GM19324 (cell line): ENCODE measurements at regions not wholly inside any gene's neighbourhood (a gene's known extent, or its start where the extent isn't known, plus 50 kb on each side); places are given as distances from the start of the nearest gene placed in this dataset.
"Not testable (repeated sequence)": the region's sequence is repeated elsewhere in the genome, so short reads cannot be mapped to it uniquely, and the experiment has no call there.

Source experiments
- ATAC-seq: cut with Tn5 transposase; IDR thresholded peaks from one replicate; pipeline ENCODE4 v1.9.1; 2021; ENCODE audit warnings: mild to moderate bottlenecking, moderate library complexity; ENCODE audit not compliant: unreplicated experiment, low FRiP score

DNA sequence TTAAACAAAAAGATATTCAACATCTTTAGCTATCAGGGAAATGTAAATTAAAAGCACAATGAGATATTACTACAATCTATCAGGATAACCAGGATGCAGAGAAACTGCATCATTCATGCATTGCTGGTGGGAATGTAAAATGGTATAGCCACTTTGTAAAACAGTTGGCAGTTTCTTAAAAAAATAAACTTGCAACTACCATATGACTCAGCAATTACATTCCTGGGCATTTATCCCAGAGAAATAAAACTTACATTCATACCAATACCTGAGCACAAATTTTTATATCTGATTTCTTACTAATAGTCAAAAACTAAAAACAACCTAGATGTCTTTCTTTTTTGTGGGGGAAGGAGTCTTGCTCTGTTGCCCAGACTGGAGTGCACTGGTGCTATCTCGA lies 190.3 kb upstream of the TAB2 start:
- no peak for ATAC-seq

- ATAC-seq, result no peak
Observed at GRCh38 chr6:149128489-149129145, 188.9 kb upstream of the TAB2 start.

DNA sequence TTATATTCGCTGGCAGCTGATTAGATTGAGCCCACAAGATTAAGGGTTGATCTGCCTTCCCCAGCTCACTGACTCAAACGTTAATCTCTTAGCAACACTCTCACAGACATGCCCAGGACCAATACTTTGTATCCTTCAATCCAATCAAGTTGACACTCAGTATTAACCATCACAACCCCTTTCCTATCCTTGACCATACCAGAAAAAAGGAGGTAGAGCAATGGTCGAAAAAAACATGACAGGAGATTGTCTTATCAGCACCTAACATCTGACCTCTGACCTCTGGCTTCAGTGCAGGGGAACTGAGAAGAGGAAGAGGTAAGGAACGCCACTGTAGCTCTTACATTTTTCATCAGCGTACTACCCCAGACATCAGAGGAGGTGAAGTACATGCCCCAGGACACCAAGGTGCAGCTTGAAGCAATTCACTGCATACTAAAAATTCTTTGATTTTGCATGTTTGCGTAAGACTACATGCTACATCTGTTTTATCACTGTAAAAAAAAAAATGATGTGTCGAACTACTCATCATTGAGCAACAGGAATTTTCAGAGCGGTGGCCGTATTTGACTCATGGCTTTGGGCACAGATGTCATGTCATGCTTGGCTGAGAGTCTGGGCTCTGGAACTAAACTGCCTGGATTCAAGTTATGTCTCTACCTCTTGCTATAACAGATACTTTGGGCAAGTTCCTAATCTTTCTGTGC lies 188.0 kb upstream of the TAB2 start:
- no peak for ATAC-seq

DNA sequence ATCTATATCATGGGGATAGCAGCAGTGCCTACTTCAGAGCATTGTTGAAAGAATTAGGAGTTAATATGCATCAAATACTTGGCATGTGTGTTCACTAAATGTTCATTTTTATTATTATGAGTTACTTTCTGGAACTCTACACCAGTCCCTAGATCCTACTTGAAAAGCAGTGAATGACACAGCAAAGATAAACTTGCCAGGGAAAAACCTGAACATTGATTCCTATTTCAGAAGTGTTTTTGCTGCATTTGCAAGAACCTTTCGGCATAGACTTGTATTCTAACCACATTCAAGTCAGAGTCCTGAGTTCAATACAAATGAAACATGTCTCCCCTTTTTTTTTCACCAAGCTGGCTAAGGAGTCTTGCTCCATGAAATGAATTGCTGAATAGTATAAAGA lies 187.4 kb upstream of the TAB2 start:
- no peak for ATAC-seq

GRCh38 chr6:149130508-149130907 lies 187.0 kb upstream of the TAB2 start:
- no peak for ATAC-seq

GRCh38 chr6:149131891-149132290 lies 185.6 kb upstream of the TAB2 start:
- no peak for ATAC-seq

DNA sequence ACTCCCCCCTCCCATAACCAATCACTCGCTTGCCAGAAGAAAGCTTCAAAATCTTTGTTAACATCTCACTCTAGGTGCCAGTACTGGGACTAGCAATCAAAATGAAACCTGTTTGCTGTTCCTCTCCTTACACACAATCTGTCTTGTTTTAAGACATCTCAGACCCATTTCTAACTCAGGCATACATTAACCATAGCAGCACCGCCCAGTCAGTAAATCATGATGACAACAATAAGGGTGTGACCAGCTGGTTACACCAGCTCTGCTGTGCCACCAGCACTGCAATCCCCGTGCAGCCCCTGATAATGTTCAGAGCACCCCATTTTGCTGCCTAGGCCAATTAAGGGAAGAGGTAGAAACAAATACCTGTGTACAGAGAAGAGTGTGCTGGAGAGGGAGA lies 185.2 kb upstream of the TAB2 start:
- no peak for ATAC-seq

DNA sequence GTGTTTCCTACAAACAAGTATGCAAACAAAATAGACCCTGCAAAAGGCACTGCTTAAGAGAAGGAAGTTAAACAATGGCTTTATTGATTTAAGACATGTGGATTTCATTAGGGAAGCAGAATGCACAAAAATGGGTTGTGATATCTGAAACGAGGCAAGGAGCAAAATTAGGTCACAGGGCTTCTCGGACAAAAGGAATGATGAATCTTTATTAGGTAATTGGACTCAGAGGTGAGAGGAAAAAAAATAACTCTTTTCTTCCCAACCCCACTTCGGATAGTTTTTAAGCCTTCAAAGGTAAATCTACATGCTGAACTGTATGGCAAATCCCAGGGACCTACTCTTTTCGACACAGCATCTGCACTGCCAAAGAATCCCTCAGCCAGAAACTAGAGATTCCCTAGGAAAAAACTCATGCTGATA lies 183.0 kb upstream of the TAB2 start:
- ATAC-seq, result no peak

- ATAC-seq, result no peak
Observed at GRCh38 chr6:149135809-149136208, 181.7 kb upstream of the TAB2 start.

GRCh38 chr6:149136273-149136912 lies 181.1 kb upstream of the TAB2 start:
- ATAC-seq, result no peak

GRCh38 chr6:149136913-149137286 lies 180.6 kb upstream of the TAB2 start:
- no peak for ATAC-seq

DNA sequence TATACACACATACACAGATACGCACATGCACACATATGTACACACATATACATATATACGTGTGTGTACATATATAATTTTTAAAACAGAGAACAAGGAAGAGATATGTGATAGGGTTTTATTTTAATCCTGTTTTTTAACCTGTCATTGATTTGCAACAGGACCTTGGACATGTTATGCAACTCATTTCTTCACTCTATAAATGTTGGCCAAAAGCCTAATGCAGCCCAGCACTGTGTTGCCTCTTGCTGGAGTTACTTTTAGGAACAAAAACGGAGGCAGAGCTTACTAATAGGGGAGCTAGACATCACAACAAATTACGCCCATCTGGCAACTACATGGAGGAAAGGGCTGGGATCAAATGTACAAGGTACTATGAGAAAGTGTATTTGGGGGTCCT lies 179.9 kb upstream of the TAB2 start:
- no peak for ATAC-seq

DNA sequence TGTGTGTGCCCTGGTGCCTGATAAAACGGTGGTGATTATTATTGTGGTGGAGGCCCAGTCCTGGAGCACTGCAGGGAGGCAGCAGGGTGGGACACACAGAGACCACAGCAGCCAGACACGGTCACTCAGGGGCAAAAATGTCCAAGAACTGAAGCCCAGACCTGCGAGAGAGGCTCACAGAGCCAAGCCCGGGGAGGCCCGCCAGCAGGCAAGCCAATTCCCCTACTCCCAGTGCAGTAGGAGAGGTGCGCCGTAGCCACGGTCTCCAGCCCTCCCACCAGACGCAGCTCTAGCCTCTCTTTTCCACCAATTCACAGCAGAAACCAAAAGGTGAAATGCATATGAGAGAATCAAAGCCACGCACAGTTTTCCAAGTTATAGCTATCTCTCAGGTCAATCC lies 179.4 kb upstream of the TAB2 start:
- no peak for ATAC-seq

- no peak for ATAC-seq
Observed at GRCh38 chr6:149138699-149139294, 178.7 kb upstream of the TAB2 start.

GRCh38 chr6:149139782-149140136 lies 177.8 kb upstream of the TAB2 start:
- no peak for ATAC-seq

GRCh38 chr6:149140137-149140909 lies 177.2 kb upstream of the TAB2 start:
- no peak for ATAC-seq

GRCh38 chr6:149140910-149141290 lies 176.6 kb upstream of the TAB2 start:
- no peak for ATAC-seq

- no peak for ATAC-seq
Observed at GRCh38 chr6:149142924-149143429, 174.5 kb upstream of the TAB2 start.

DNA sequence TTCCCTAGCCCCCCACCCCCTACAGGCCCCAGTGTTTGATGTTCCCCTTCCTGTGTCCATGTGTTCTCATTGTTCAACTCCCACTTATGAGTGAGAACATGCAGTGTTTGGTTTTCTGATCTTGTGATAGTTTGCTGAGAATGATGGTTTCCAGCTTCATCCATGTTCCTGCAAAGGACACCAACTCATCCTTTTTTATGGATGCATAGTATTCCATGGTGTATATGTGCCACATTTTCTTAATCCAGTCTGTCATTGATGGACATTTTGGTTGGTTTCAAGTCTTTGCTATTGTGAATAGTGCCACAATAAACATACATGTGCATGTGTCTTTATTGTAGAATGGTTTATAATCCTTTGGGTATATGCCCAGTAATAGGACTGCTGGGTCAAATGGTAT lies 171.7 kb upstream of the TAB2 start:
- ATAC-seq, result not testable (repeated sequence)

DNA sequence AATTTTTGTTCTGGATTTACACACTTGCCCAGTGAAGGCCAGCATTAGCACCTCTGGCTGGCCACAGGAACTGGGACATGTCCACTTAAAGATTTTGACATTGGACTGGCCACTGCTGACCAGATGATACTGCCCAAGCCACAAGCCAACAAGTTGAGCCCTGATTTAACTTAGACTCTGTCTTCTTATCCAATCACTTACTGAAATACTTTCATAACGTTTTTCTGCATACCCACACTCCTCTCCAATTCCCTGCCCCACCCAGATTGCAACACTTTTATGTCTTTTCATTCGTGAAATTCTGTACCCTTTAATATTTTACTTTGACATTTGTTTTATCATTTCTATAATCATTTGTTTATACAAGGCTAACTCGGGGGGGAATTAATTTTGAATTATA lies 170.3 kb upstream of the TAB2 start:
- no peak for ATAC-seq
